IMR-90 (cell line): ENCODE measurements at regions not wholly inside any gene's neighbourhood (a gene's known extent, or its start where the extent isn't known, plus 50 kb on each side); places are given as distances from the start of the nearest gene placed in this dataset.

Experiments
- ATAC-seq: fragments of 200-7000 bp; cut with Tn5 transposase; 2 replicates; pipeline ENCODE4 v1.9.1; 2020; ENCODE audit warnings: low read depth, mild to moderate bottlenecking, moderate library complexity
- BruUV-seq: library from RNA; stranded (reverse); fragments of 400-500 nt; replicated peaks from 2 replicates; lab custom pipeline; 2021; lab: Mats Ljungman, UMichigan
- CTCF ChIA-PET: fragments of 300-600 bp; formaldehyde crosslinking; extraction: SDS; loops from one replicate; lab custom pipeline; 2021; ENCODE audit warnings: antibody characterized with exemption; lab: Yijun Ruan, JAX
- POLR2A ChIA-PET: fragments of 300-600 bp; sonication (Branson Sonifier 250); formaldehyde crosslinking; loops from one replicate; lab custom pipeline; 2022; ENCODE audit warnings: antibody characterized with exemption; ENCODE audit not compliant: unreplicated experiment; lab: Charles Lee
- DNase-seq: peaks from one replicate; pipeline ENCODE4 v3.0.0; 2013
- H2AFZ ChIP-seq: replicated peaks from 2 replicates; pipeline ENCODE3; 2013; ENCODE audit warnings: low read length, mild to moderate bottlenecking; ENCODE audit not compliant: poor library complexity
- H2AK5ac ChIP-seq: 2 replicates; pipeline ENCODE4 v1.6.1; 2013; ENCODE audit warnings: low read depth, low read length, inconsistent platforms
- H2AK9ac ChIP-seq: replicated peaks from 2 replicates; pipeline ENCODE3; 2013; ENCODE audit warnings: mild to moderate bottlenecking, low read depth, low read length, moderate library complexity; ENCODE audit not compliant: poor library complexity
- H2BK120ac ChIP-seq: 2 replicates; pipeline ENCODE4 v1.6.1; 2013; ENCODE audit warnings: low read depth, low read length, inconsistent platforms
- H2BK15ac ChIP-seq: 3 replicates; pipeline ENCODE4 v1.6.1; 2013; ENCODE audit warnings: low read depth, low read length, inconsistent platforms
- H2BK20ac ChIP-seq: 2 replicates; pipeline ENCODE4 v1.6.1; 2013; ENCODE audit warnings: low read depth, mild to moderate bottlenecking, inconsistent platforms, low read length, moderate library complexity
- H2BK5ac ChIP-seq: 2 replicates; pipeline ENCODE4 v1.6.1; 2013; ENCODE audit warnings: mild to moderate bottlenecking, low read depth, low read length, inconsistent platforms; ENCODE audit not compliant: poor library complexity, severe bottlenecking
- H3K14ac ChIP-seq: replicated peaks from 2 replicates; pipeline ENCODE4 v1.6.1; 2013; ENCODE audit warnings: low read depth, low read length, inconsistent platforms
- H3K18ac ChIP-seq: 2 replicates; pipeline ENCODE4 v1.6.1; 2013; ENCODE audit warnings: low read depth, low read length, control low read depth
- H3K23ac ChIP-seq: 2 replicates; pipeline ENCODE4 v1.6.1; 2013; ENCODE audit warnings: low read depth, low read length, inconsistent platforms
- H3K27ac ChIP-seq: 2 replicates; pipeline ENCODE4 v1.5.1; 2013; ENCODE audit warnings: mild to moderate bottlenecking, control low read depth, low read length; ENCODE audit not compliant: insufficient read depth
- H3K27me3 ChIP-seq: 2 replicates; pipeline ENCODE4 v1.6.1; 2013; ENCODE audit warnings: low read length; ENCODE audit not compliant: control insufficient read depth, insufficient read depth
- H3K36me3 ChIP-seq: 2 replicates; pipeline ENCODE4 v1.6.1; 2013; ENCODE audit warnings: low read length, mixed read lengths; ENCODE audit not compliant: control insufficient read depth, insufficient read depth
- H3K4ac ChIP-seq: 2 replicates; pipeline ENCODE4 v1.6.1; 2013; ENCODE audit warnings: low read depth, low read length, inconsistent platforms
- H3K4me1 ChIP-seq: 2 replicates; pipeline ENCODE4 v1.6.1; 2013; ENCODE audit warnings: low read length, mixed read lengths; ENCODE audit not compliant: control insufficient read depth, insufficient read depth
- H3K4me2 ChIP-seq: 2 replicates; pipeline ENCODE4 v1.6.1; 2013; ENCODE audit warnings: low read depth, mild to moderate bottlenecking, control low read depth, low read length, moderate library complexity
- H3K4me3 ChIP-seq: 2 replicates; pipeline ENCODE4 v1.5.1; 2013; ENCODE audit warnings: low read depth, mild to moderate bottlenecking, control low read depth, low read length, moderate library complexity; ENCODE audit not compliant: insufficient read depth
- H3K56ac ChIP-seq: 2 replicates; pipeline ENCODE4 v1.6.1; 2013; ENCODE audit warnings: low read length, inconsistent platforms; ENCODE audit not compliant: insufficient read depth; ENCODE audit errors: extremely low read depth
- H3K79me1 ChIP-seq, 2 experiments: 2 replicates each; pipeline ENCODE4 v1.6.1; 2013; ENCODE audit warnings: low read length in 2 of 2, inconsistent platforms in 1 of 2, low read depth in 1 of 2
- H3K9ac ChIP-seq: 2 replicates; pipeline ENCODE4 v1.6.1; 2013; ENCODE audit warnings: low read depth, low read length, control low read depth
- H3K9me1 ChIP-seq: 2 replicates; pipeline ENCODE4 v1.6.1; 2013; ENCODE audit warnings: low read length, inconsistent platforms; ENCODE audit not compliant: insufficient read depth
- H3K9me3 ChIP-seq: 2 replicates; pipeline ENCODE4 v1.6.1; 2013; ENCODE audit warnings: low read length; ENCODE audit not compliant: control insufficient read depth, insufficient read depth
- H4K20me1 ChIP-seq: 2 replicates; pipeline ENCODE4 v1.6.1; 2013; ENCODE audit warnings: low read length, inconsistent platforms; ENCODE audit not compliant: insufficient read depth
- H4K5ac ChIP-seq: 2 replicates; pipeline ENCODE4 v1.6.1; 2013; ENCODE audit warnings: mild to moderate bottlenecking, low read depth, low read length, control low read depth
- H4K8ac ChIP-seq, 2 experiments: 2 replicates each; pipeline ENCODE4 v1.6.1; 2013; ENCODE audit warnings: low read depth in 2 of 2, low read length in 2 of 2, control low read depth in 1 of 2, inconsistent platforms in 1 of 2
- H4K91ac ChIP-seq: 2 replicates; pipeline ENCODE4 v1.6.1; 2013; ENCODE audit warnings: low read depth, low read length, inconsistent platforms; ENCODE audit not compliant: insufficient read depth
- BHLHE40 ChIP-seq: fragments of 150-350 bp; IDR thresholded peaks from 2 replicates; pipeline ENCODE4 v1.6.1; 2016; ENCODE audit warnings: mild to moderate bottlenecking, low read depth, low read length
- CEBPB ChIP-seq: IDR thresholded peaks from 2 replicates; pipeline ENCODE4 v1.6.1; 2012; ENCODE audit warnings: low read depth, low read length, improper control_type of control experiment
- ELK1 ChIP-seq: fragments of 150-350 bp; IDR thresholded peaks from 2 replicates; pipeline ENCODE4 v1.6.1; 2016; ENCODE audit warnings: low read depth, mild to moderate bottlenecking, low read length, moderate library complexity, borderline replicate concordance
- FOS ChIP-seq: fragments of 150-350 bp; IDR thresholded peaks from 2 replicates; pipeline ENCODE4 v1.6.1; 2016; ENCODE audit warnings: low read depth, low read length
- MAZ ChIP-seq: IDR thresholded peaks from 2 replicates; pipeline ENCODE4 v1.6.1; 2012; ENCODE audit warnings: low read depth, mild to moderate bottlenecking, low read length, improper control_type of control experiment, moderate library complexity, borderline replicate concordance
- MXI1 ChIP-seq: IDR thresholded peaks from 2 replicates; pipeline ENCODE4 v1.6.1; 2012; ENCODE audit warnings: low read depth, mild to moderate bottlenecking, low read length, moderate library complexity, borderline replicate concordance
- NFE2L2 ChIP-seq: fragments of 150-350 bp; IDR thresholded peaks from 2 replicates; pipeline ENCODE4 v1.6.1; 2016; ENCODE audit warnings: low read depth, mild to moderate bottlenecking, low read length
- POLR2A ChIP-seq: IDR thresholded peaks from 2 replicates; pipeline ENCODE4 v1.6.1; 2012; ENCODE audit warnings: mild to moderate bottlenecking, low read depth, low read length
- RAD21 ChIP-seq: IDR thresholded peaks from 2 replicates; pipeline ENCODE4 v1.6.1; 2012; ENCODE audit warnings: low read length, improper control_type of control experiment
- RFX5 ChIP-seq: IDR thresholded peaks from 2 replicates; pipeline ENCODE4 v1.8.0; 2012; ENCODE audit warnings: low read depth, mild to moderate bottlenecking, low read length, moderate library complexity
- SMC3 ChIP-seq: fragments of 150-350 bp; IDR thresholded peaks from 2 replicates; pipeline ENCODE4 v1.6.1; 2016; ENCODE audit warnings: low read depth, mild to moderate bottlenecking, antibody characterized with exemption, low read length, moderate library complexity
- WGBS, 2 experiments: methylation state at CpG; one replicate each; pipeline versions ENCODE4 v1.1.5 to v1.1.7; 2013; ENCODE audit warnings: missing lambda C conversion rate in 2 of 2; ENCODE audit not compliant: insufficient read length in 1 of 2; ENCODE audit errors: extremely low coverage in 2 of 2; 5-methylcytosine and 5-hydroxymethylcytosine counted together
- dilution Hi-C: fragments of 300-500 bp; cut with HindIII; formaldehyde crosslinking; loops from one replicate; pipeline ENCODE4 v1.14.3; 2018; ENCODE audit warnings: low sequenced_read_pairs; ENCODE audit not compliant: unreplicated experiment
- in situ Hi-C: fragments of 300-500 bp; cut with MboI; formaldehyde crosslinking; loops from 3 replicates; pipeline ENCODE4 v1.14.3; 2019; ENCODE audit warnings: low sequenced_read_pairs, inconsistent platforms, mixed read lengths
- intact Hi-C: fragments of 100-400 bp; cut with micrococcal nuclease; formaldehyde crosslinking; loops from 2 replicates; pipeline ENCODE4 v1.10.0; 2022
- TF ChIP-seq, protein P1 (sequence below): fragments of 150-350 bp; IDR thresholded peaks from 2 replicates; pipeline ENCODE4 v1.6.1; 2017; ENCODE audit warnings: mild to moderate bottlenecking, antibody characterized with exemption, low read length, low read depth
- TF ChIP-seq, protein P2 (sequence below): conservative IDR thresholded peaks from 2 replicates; pipeline ENCODE4 v1.5.1; 2012; ENCODE audit warnings: mild to moderate bottlenecking, low read depth, low read length, improper control_type of control experiment

GRCh38 chr9:90408659-90409058 lies 234.0 kb downstream of the DIRAS2 start:
- Histone ChIP-seq H3K18ac (no peak overlapping the region), H4K20me1 (no peaks in the 10 kb centered on the region), H2BK20ac (no peak overlapping the region), H2BK5ac (no peak overlapping the region), H3K14ac (no peak overlapping the region), H4K5ac (no peak overlapping the region), H3K9me3 (no peaks in the 10 kb centered on the region), H2AFZ (no peak overlapping the region), H2AK5ac (no peak overlapping the region), H4K8ac (no peak overlapping the region), H3K4me2 (no peak overlapping the region), H2BK15ac (no peak overlapping the region), H3K4me1 (no peaks in the 10 kb centered on the region), H4K91ac (no peak overlapping the region), H3K4me3 (no peak overlapping the region), H2BK120ac (no peak overlapping the region), H3K9me1 (no peaks in the 10 kb centered on the region), H3K23ac (no peak overlapping the region), H3K27ac (no peak overlapping the region), H3K27me3 (no peaks in the 10 kb centered on the region), H3K36me3 (no peaks in the 10 kb centered on the region), H3K79me1 (no peaks in the 10 kb centered on the region), H3K9ac (no peak overlapping the region), H3K4ac (no peak overlapping the region), H3K56ac (no peak overlapping the region), H2AK9ac (no peak overlapping the region)
- DNase-seq (no peak), ATAC-seq (no peak)
- no CpG with 5 or more reads among the region's 3 CpGs for WGBS, 2 experiments
- intact Hi-C loops (loop anchor here (10.0 kb wide), 1 partner anchor 126 kb away; no protein-coding TSS in a partner anchor), in situ Hi-C loops (no loop called here), dilution Hi-C loops (no loop called here)
- no peak for TF ChIP-seq NFE2L2
- no peak for TF ChIP-seq RAD21
- no peak for TF ChIP-seq MXI1
- TF ChIP-seq, protein P1, sequence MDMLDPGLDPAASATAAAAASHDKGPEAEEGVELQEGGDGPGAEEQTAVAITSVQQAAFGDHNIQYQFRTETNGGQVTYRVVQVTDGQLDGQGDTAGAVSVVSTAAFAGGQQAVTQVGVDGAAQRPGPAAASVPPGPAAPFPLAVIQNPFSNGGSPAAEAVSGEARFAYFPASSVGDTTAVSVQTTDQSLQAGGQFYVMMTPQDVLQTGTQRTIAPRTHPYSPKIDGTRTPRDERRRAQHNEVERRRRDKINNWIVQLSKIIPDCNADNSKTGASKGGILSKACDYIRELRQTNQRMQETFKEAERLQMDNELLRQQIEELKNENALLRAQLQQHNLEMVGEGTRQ = no peak
- no peak for TF ChIP-seq BHLHE40
- no peak for TF ChIP-seq FOS
- no peak for TF ChIP-seq RFX5
- TF ChIP-seq POLR2A = no peak
- no peak for TF ChIP-seq ELK1
- no peak for TF ChIP-seq SMC3
- TF ChIP-seq MAZ = no peak
- TF ChIP-seq, protein P2, sequence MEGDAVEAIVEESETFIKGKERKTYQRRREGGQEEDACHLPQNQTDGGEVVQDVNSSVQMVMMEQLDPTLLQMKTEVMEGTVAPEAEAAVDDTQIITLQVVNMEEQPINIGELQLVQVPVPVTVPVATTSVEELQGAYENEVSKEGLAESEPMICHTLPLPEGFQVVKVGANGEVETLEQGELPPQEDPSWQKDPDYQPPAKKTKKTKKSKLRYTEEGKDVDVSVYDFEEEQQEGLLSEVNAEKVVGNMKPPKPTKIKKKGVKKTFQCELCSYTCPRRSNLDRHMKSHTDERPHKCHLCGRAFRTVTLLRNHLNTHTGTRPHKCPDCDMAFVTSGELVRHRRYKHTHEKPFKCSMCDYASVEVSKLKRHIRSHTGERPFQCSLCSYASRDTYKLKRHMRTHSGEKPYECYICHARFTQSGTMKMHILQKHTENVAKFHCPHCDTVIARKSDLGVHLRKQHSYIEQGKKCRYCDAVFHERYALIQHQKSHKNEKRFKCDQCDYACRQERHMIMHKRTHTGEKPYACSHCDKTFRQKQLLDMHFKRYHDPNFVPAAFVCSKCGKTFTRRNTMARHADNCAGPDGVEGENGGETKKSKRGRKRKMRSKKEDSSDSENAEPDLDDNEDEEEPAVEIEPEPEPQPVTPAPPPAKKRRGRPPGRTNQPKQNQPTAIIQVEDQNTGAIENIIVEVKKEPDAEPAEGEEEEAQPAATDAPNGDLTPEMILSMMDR = no peak
- TF ChIP-seq CEBPB = no peak
- ChIA-PET POLR2A (no interaction called here), CTCF (no interaction called here)
- no TSS peak for BruUV-seq
